Prostate gland (tissue), 2 donors: ENCODE measurements at regions not wholly inside any gene's neighbourhood (a gene's known extent, or its start where the extent isn't known, plus 50 kb on each side); places are given as distances from the start of the nearest gene placed in this dataset.

Source experiments
- DNase-seq: peaks from one replicate; pipeline ENCODE4 v3.0.0-alpha.2; 2019; ENCODE audit warnings: low spot score
- H3K27ac ChIP-seq, 2 donors: fragments of 200-600 bp; sonication (generic); 2 replicates each; pipeline ENCODE4 v1.5.1; 2017 to 2019
- H3K27me3 ChIP-seq: fragments of 200-600 bp; sonication (generic); replicated peaks from 2 replicates; pipeline ENCODE4 v1.5.1; 2019; ENCODE audit not compliant: insufficient read depth
- H3K36me3 ChIP-seq, 2 donors: fragments of 200-600 bp; sonication (generic); 1 replicate in 1 of 2; 2 replicates in 1 of 2; pipeline versions ENCODE4 v1.5.1 to v1.8.1; 2017 to 2019
- H3K4me1 ChIP-seq: fragments of 200-600 bp; sonication (generic); replicated peaks from 2 replicates; pipeline ENCODE4 v1.5.1; 2019
- H3K4me3 ChIP-seq, 2 donors: fragments of 200-600 bp; sonication (generic); 2 replicates each; pipeline ENCODE4 v1.5.1; 2017 to 2019
- H3K9me3 ChIP-seq: fragments of 200-600 bp; sonication (generic); 2 replicates; pipeline ENCODE4 v1.5.1; 2017
- CTCF ChIP-seq, 4 experiments: fragments of 200-600 bp in 2 of 4; fragments of 450-650 bp in 2 of 4; sonication (generic) in 2 of 4; IDR thresholded peaks; 1 replicate in 3 of 4; 2 replicates in 1 of 4; pipeline ENCODE4 v1.5.1; 2016 to 2019; ENCODE audit warnings: antibody characterized with exemption in 4 of 4, mild to moderate bottlenecking in 2 of 4, moderate library complexity in 2 of 4
- POLR2A ChIP-seq: fragments of 450-650 bp; IDR thresholded peaks from one replicate; pipeline ENCODE4 v1.6.1; 2016; ENCODE audit warnings: antibody characterized with exemption, mild to moderate bottlenecking
- POLR2AphosphoS5 ChIP-seq: sonication (generic); formaldehyde crosslinking; IDR thresholded peaks from one replicate; pipeline ENCODE4 v1.6.1; 2017; ENCODE audit warnings: antibody characterized with exemption
- WGBS: methylation state at CpG from one replicate; pipeline ENCODE4 v1.1.5; 2018; 5-methylcytosine and 5-hydroxymethylcytosine counted together
- intact Hi-C: fragments of 100-400 bp; cut with DNase I; formaldehyde crosslinking; loops from one replicate; pipeline ENCODE4 v1.14.2; 2022

GRCh38 chrX:26376037-26376708 is 160.2 kb downstream of the MAGEB5 start:
- WGBS, result 45% methylated on average over 5 of the region's 5 CpGs
- no peak overlapping the region for H3K27ac ChIP-seq
- no peaks in the 10 kb centered on the region for H3K36me3 ChIP-seq
- H3K27me3 ChIP-seq, result no peaks in the 10 kb centered on the region
- no peak for TF ChIP-seq POLR2A
- TF ChIP-seq POLR2AphosphoS5, result no peak
- no peak for TF ChIP-seq CTCF (IDR thresholded peaks at IDR 0.05)
- intact Hi-C loops, result no loop called here
- H3K9me3 ChIP-seq, result no peaks in the 10 kb centered on the region
- no peak for DNase-seq
- no peaks in the 10 kb centered on the region for H3K4me1 ChIP-seq
- no peak overlapping the region for H3K4me3 ChIP-seq

GRCh38 chrX:26375346-26375745 is 159.4 kb downstream of the MAGEB5 start:
- Histone ChIP-seq H3K36me3 (no peaks in the 10 kb centered on the region), H3K27me3 (no peaks in the 10 kb centered on the region), H3K9me3 (no peaks in the 10 kb centered on the region), H3K4me1 (no peaks in the 10 kb centered on the region), H3K27ac (no peak overlapping the region), H3K4me3 (no peak overlapping the region)
- TF ChIP-seq POLR2A, result no peak
- no peak for TF ChIP-seq CTCF (IDR thresholded peaks at IDR 0.05)
- TF ChIP-seq POLR2AphosphoS5, result no peak
- 92% methylated on average over 3 of the region's 3 CpGs for WGBS
- intact Hi-C loops, result no loop called here
- no peak for DNase-seq

- Histone ChIP-seq H3K4me1 (no peaks in the 10 kb centered on the region), H3K4me3 (no peak overlapping the region), H3K27ac (no peak overlapping the region), H3K27me3 (no peaks in the 10 kb centered on the region), H3K36me3 (no peaks in the 10 kb centered on the region), H3K9me3 (no peaks in the 10 kb centered on the region)
- no peak for TF ChIP-seq CTCF (IDR thresholded peaks at IDR 0.05)
- TF ChIP-seq POLR2AphosphoS5, result no peak
- TF ChIP-seq POLR2A, result no peak
- DNase-seq, result no peak
- WGBS, result 64% methylated on average over 5 of the region's 5 CpGs
- intact Hi-C loops, result no loop called here
These were observed 157.9 kb downstream of the MAGEB5 start for GRCh38 chrX:26373829-26374228.

- Histone ChIP-seq H3K9me3 (no peaks in the 10 kb centered on the region), H3K36me3 (no peaks in the 10 kb centered on the region), H3K4me3 (no peak overlapping the region), H3K27me3 (no peaks in the 10 kb centered on the region), H3K27ac (no peak overlapping the region), H3K4me1 (no peaks in the 10 kb centered on the region)
- intact Hi-C loops, result no loop called here
- no peak for DNase-seq
- WGBS, result 85% methylated on average over 3 of the region's 3 CpGs
- no peak for TF ChIP-seq CTCF (IDR thresholded peaks at IDR 0.05)
- TF ChIP-seq POLR2AphosphoS5, result no peak
- no peak for TF ChIP-seq POLR2A
These were observed 137.0 kb downstream of the MAGEB5 start for GRCh38 chrX:26352891-26353430.

GRCh38 chrX:26347171-26347570 is 131.2 kb downstream of the MAGEB5 start:
- intact Hi-C loops, result no loop called here
- H3K4me1 ChIP-seq, result no peaks in the 10 kb centered on the region
- H3K36me3 ChIP-seq, result no peaks in the 10 kb centered on the region
- DNase-seq, result no peak
- TF ChIP-seq POLR2A, result no peak
- TF ChIP-seq CTCF (IDR thresholded peaks at IDR 0.05), result no peak
- no peak for TF ChIP-seq POLR2AphosphoS5
- H3K27me3 ChIP-seq, result no peaks in the 10 kb centered on the region
- WGBS, result 95% methylated on average over 4 of the region's 4 CpGs
- no peaks in the 10 kb centered on the region for H3K9me3 ChIP-seq
- H3K4me3 ChIP-seq, result no peak overlapping the region
- no peak overlapping the region for H3K27ac ChIP-seq
